ENCODE measurements at regions not wholly inside any gene's neighbourhood (a gene's known extent, or its start where the extent isn't known, plus 50 kb on each side); places are given as distances from the start of the nearest gene placed in this dataset.

- TF ChIP-seq NANOG (IDR thresholded peaks at IDR 0.05; ENCODE audit: borderline replicate concordance) (no peak), STAT1 (IDR thresholded peaks at IDR 0.05; ENCODE audit: unreplicated experiment) (no peak), ETS1 (IDR thresholded peaks at IDR 0.05) (no peak), EZH2 (IDR thresholded peaks at IDR 0.05; ENCODE audit: low read depth, unreplicated experiment) (no peak), ZNF462 (CRISPR knock-in tag; IDR thresholded peaks at IDR 0.05) (no peak)
- no peaks in the 10 kb centered on the region for H3K27me3 ChIP-seq (ENCODE audit: insufficient read depth)
- no peaks in the 10 kb centered on the region for H3K79me2 ChIP-seq (replicated peaks; ENCODE audit: insufficient read depth)
- Mint-ChIP-seq H3K36me3 (ENCODE audit: low read depth) (peaks cover 6% of the 10 kb centered on the region; the same call in 1 of the 3 replicates), H3K27ac (no peak overlapping the region), H3K4me1 (peaks cover 5% of the 10 kb centered on the region; the same call in 2 of the 3 replicates), H3K4me3 (no peak overlapping the region), H3K9me3 (peaks cover 4% of the 10 kb centered on the region; the same call in 1 of the 3 replicates), H3K27me3 (ENCODE audit: insufficient read depth, low read depth, poor library complexity) (no peaks in the 10 kb centered on the region)
- H3F3A ChIP-seq (replicated peaks; ENCODE audit: low read depth), result no peaks in the 10 kb centered on the region
- H3K9me2 ChIP-seq (ENCODE audit: insufficient read depth), result no peaks in the 10 kb centered on the region
- H4K20me1 ChIP-seq (replicated peaks; ENCODE audit: insufficient read depth), result no peaks in the 10 kb centered on the region
- no peak overlapping the region for H3K4me2 ChIP-seq
- no peaks in the 10 kb centered on the region for H3K4me1 ChIP-seq (ENCODE audit: insufficient read depth)
- DNase-seq (ENCODE audit: low spot score) (no peak), ATAC-seq (no peak)
- H3K27ac ChIP-seq (ENCODE audit: low read depth), result no peak overlapping the region
- no peak overlapping the region for H3K4me3 ChIP-seq
- no peak overlapping the region for H2AFZ ChIP-seq
- H3K36me3 ChIP-seq (ENCODE audit: insufficient read depth), result no peaks in the 10 kb centered on the region
These were observed 201.5 kb downstream of the MDFIC start for GRCh38 chr7:115123441-115123840.

- no peak overlapping the region for H2AFZ ChIP-seq
- no peaks in the 10 kb centered on the region for H3K79me2 ChIP-seq (replicated peaks; ENCODE audit: insufficient read depth)
- peaks cover 5% of the 10 kb centered on the region; the same call in 2 of the 3 replicates for H3K4me1 Mint-ChIP-seq
- no peak overlapping the region for H3K27ac ChIP-seq (ENCODE audit: low read depth)
- no peaks in the 10 kb centered on the region for H3K27me3 Mint-ChIP-seq (ENCODE audit: insufficient read depth, low read depth, poor library complexity)
- no peak overlapping the region for H3K4me3 ChIP-seq
- H3F3A ChIP-seq (replicated peaks; ENCODE audit: low read depth), result no peaks in the 10 kb centered on the region
- no peaks in the 10 kb centered on the region for H3K27me3 ChIP-seq (ENCODE audit: insufficient read depth)
- DNase-seq (ENCODE audit: low spot score), result no peak
- peaks cover 6% of the 10 kb centered on the region; the same call in 1 of the 3 replicates for H3K36me3 Mint-ChIP-seq (ENCODE audit: low read depth)
- H3K4me2 ChIP-seq, result no peak overlapping the region
- H3K9me3 Mint-ChIP-seq, result peaks cover 4% of the 10 kb centered on the region; the same call in 1 of the 3 replicates
- H3K9me2 ChIP-seq (ENCODE audit: insufficient read depth), result no peaks in the 10 kb centered on the region
- no peak overlapping the region for H3K27ac Mint-ChIP-seq
- no peak overlapping the region for H3K4me3 Mint-ChIP-seq
- no peaks in the 10 kb centered on the region for H3K36me3 ChIP-seq (ENCODE audit: insufficient read depth)
- no peaks in the 10 kb centered on the region for H4K20me1 ChIP-seq (replicated peaks; ENCODE audit: insufficient read depth)
- ATAC-seq, result no peak
- no peaks in the 10 kb centered on the region for H3K4me1 ChIP-seq (ENCODE audit: insufficient read depth)
- TF ChIP-seq CTCF (conservative IDR thresholded peaks at IDR 0.05; ENCODE audit: low read depth in 2 of 2) (no peak), POLR2AphosphoS5 (IDR thresholded peaks at IDR 0.05; ENCODE audit: low read depth) (no peak), EZH2phosphoT487 (IDR thresholded peaks at IDR 0.05; ENCODE audit: unreplicated experiment) (no peak), CREB1 (CRISPR knock-in tag; IDR thresholded peaks at IDR 0.05; ENCODE audit: low read depth) (no peak), NANOG (IDR thresholded peaks at IDR 0.05; ENCODE audit: borderline replicate concordance) (no peak), REST (IDR thresholded peaks at IDR 0.05; ENCODE audit: unreplicated experiment) (no peak)
These were observed 200.5 kb downstream of the MDFIC start for GRCh38 chr7:115122388-115122787.
